ENCODE measurements at regions not wholly inside any gene's neighbourhood (a gene's known extent, or its start where the extent isn't known, plus 50 kb on each side); places are given as distances from the start of the nearest gene placed in this dataset.

- no peak for TF ChIP-seq CTCF (IDR thresholded peaks at IDR 0.05; ENCODE audit: borderline replicate concordance, extremely low read depth, low read length, poor library complexity, severe bottlenecking)
- no peak for TF ChIP-seq EZH2 (IDR thresholded peaks at IDR 0.05; ENCODE audit: borderline replicate concordance, low read depth, low read length, severe bottlenecking)
These were observed 109.3 kb downstream of the PRKAB2 start for GRCh38 chr1:147062956-147063355.
